ENCODE measurements at regions not wholly inside any gene's neighbourhood (a gene's known extent, or its start where the extent isn't known, plus 50 kb on each side); places are given as distances from the start of the nearest gene placed in this dataset.

DNA sequence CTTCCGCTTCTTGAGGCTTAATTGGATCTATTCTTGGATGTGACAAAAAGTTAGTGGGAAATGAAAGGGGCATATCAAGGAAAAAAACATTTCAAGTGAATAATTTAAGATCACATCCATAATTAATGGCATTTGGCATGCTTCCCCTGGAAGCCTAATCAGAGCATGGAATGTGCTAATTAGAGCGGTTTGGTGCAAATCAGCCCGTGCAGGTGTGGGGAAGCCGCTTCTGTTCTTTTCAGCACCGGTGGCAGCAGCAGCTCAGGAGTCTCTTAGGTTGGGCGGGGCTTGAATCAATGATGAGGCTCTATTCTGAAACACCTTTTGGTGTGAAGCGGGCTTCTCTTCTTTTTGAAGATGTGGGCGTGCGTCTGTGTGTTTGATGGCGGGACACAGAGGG lies 301.2 kb downstream of the LRFN2 start:
- H3K36me3 ChIP-seq (replicated peaks; ENCODE audit: insufficient read depth, low read depth) = no peaks in the 10 kb centered on the region
- H2AFZ ChIP-seq = no peak overlapping the region
- WGBS (ENCODE audit: low lambda C conversion rate, missing lambda C conversion rate) = 26% methylated on average over 10 of the region's 10 CpGs
- no peak overlapping the region for H3K4me3 ChIP-seq
- H4K20me1 ChIP-seq (ENCODE audit: insufficient read depth, poor library complexity, severe bottlenecking) = no peaks in the 10 kb centered on the region
- DNase-seq (ENCODE audit: low spot score) = no peak
- no peak overlapping the region for H3K4me2 ChIP-seq
- H3K27ac ChIP-seq = no peak overlapping the region
- peaks cover 25% of the 10 kb centered on the region for H3K27me3 ChIP-seq
- H3K4me1 ChIP-seq (ENCODE audit: insufficient read depth) = no peaks in the 10 kb centered on the region
- no peaks in the 10 kb centered on the region for H3K9me3 ChIP-seq (ENCODE audit: low read depth)
- no peaks in the 10 kb centered on the region for H3K79me2 ChIP-seq
- no peak for TF ChIP-seq EZH2 (IDR thresholded peaks at IDR 0.05; ENCODE audit: borderline replicate concordance)
- no peak for TF ChIP-seq EZH2phosphoT487 (IDR thresholded peaks at IDR 0.05; ENCODE audit: low read depth, severe bottlenecking, unreplicated experiment)
- TF ChIP-seq, protein P1, sequence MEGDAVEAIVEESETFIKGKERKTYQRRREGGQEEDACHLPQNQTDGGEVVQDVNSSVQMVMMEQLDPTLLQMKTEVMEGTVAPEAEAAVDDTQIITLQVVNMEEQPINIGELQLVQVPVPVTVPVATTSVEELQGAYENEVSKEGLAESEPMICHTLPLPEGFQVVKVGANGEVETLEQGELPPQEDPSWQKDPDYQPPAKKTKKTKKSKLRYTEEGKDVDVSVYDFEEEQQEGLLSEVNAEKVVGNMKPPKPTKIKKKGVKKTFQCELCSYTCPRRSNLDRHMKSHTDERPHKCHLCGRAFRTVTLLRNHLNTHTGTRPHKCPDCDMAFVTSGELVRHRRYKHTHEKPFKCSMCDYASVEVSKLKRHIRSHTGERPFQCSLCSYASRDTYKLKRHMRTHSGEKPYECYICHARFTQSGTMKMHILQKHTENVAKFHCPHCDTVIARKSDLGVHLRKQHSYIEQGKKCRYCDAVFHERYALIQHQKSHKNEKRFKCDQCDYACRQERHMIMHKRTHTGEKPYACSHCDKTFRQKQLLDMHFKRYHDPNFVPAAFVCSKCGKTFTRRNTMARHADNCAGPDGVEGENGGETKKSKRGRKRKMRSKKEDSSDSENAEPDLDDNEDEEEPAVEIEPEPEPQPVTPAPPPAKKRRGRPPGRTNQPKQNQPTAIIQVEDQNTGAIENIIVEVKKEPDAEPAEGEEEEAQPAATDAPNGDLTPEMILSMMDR (IDR thresholded peaks at IDR 0.05; ENCODE audit: poor library complexity) = no peak
- H3K9me2 ChIP-seq (replicated peaks; ENCODE audit: insufficient read depth) = no peaks in the 10 kb centered on the region

DNA sequence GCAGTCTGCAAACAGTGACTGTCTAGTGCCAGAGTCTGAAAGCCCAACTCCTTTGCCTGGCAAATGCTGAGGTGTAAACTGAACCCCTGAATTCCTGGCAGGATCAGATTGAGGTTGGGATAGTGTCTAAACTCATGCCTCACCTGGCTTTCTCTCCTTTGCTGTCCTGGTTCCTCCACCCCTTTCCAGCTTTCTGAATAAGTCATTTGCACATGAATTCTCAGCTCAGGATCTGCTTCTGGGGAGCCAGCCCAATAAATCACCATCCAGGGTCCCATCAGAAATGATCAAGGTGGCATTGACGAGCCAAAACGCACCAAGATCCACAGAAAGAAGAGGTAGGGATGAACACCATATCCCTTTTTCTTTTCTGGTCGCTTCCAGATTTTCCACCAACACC lies 301.6 kb downstream of the LRFN2 start:
- Histone ChIP-seq H3K79me2 (no peaks in the 10 kb centered on the region), H3K27ac (no peak overlapping the region), H3K27me3 (peaks cover 25% of the 10 kb centered on the region), H3K4me1 (ENCODE audit: insufficient read depth) (no peaks in the 10 kb centered on the region), H3K36me3 (replicated peaks; ENCODE audit: insufficient read depth, low read depth) (no peaks in the 10 kb centered on the region), H3K9me2 (replicated peaks; ENCODE audit: insufficient read depth) (no peaks in the 10 kb centered on the region), H3K4me3 (no peak overlapping the region), H3K4me2 (no peak overlapping the region), H4K20me1 (ENCODE audit: insufficient read depth, poor library complexity, severe bottlenecking) (no peaks in the 10 kb centered on the region), H3K9me3 (ENCODE audit: low read depth) (no peaks in the 10 kb centered on the region), H2AFZ (no peak overlapping the region)
- DNase-seq (ENCODE audit: low spot score) = no peak
- TF ChIP-seq, protein P1 (IDR thresholded peaks at IDR 0.05; ENCODE audit: poor library complexity) = no peak
- WGBS (ENCODE audit: low lambda C conversion rate, missing lambda C conversion rate) = 71% methylated on average over 3 of the region's 3 CpGs

DNA sequence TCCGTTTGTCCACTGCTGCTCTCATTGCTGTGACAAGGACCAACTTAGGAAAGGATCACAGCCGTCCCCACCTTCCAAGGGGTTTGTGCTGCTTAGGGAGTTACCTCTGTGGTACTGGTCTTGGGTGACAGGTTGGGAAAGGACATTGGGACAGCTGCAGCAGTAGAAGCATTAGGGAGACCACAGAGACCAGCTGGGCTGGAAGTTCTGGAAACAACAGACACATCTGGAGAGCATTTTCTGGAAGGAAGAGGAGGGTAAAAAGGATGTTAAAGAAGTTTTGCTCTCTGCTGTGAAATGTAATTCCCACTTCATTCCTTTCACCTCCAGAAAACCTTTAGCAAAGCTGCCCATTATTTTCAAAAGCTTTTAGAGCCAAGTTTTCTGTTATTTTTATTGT lies 304.2 kb downstream of the LRFN2 start:
- no peaks in the 10 kb centered on the region for H3K79me2 ChIP-seq
- TF ChIP-seq EZH2phosphoT487 (IDR thresholded peaks at IDR 0.05; ENCODE audit: low read depth, severe bottlenecking, unreplicated experiment) (no peak), EZH2 (IDR thresholded peaks at IDR 0.05; ENCODE audit: borderline replicate concordance) (no peak)
- TF ChIP-seq, protein P1 (IDR thresholded peaks at IDR 0.05; ENCODE audit: poor library complexity) = no peak
- H3K27ac ChIP-seq = no peak overlapping the region
- H3K9me3 ChIP-seq (ENCODE audit: low read depth) = no peaks in the 10 kb centered on the region
- no peaks in the 10 kb centered on the region for H3K4me1 ChIP-seq (ENCODE audit: insufficient read depth)
- peaks cover 25% of the 10 kb centered on the region for H3K27me3 ChIP-seq
- H3K4me3 ChIP-seq = no peak overlapping the region
- H3K36me3 ChIP-seq (replicated peaks; ENCODE audit: insufficient read depth, low read depth) = no peaks in the 10 kb centered on the region
- no peak for DNase-seq (ENCODE audit: low spot score)
- no peak overlapping the region for H2AFZ ChIP-seq
- H3K4me2 ChIP-seq = no peak overlapping the region
- WGBS (ENCODE audit: low lambda C conversion rate, missing lambda C conversion rate) = 71% methylated on average over 2 of the region's 2 CpGs
- no peaks in the 10 kb centered on the region for H3K9me2 ChIP-seq (replicated peaks; ENCODE audit: insufficient read depth)
- H4K20me1 ChIP-seq (ENCODE audit: insufficient read depth, poor library complexity, severe bottlenecking) = no peaks in the 10 kb centered on the region

DNA sequence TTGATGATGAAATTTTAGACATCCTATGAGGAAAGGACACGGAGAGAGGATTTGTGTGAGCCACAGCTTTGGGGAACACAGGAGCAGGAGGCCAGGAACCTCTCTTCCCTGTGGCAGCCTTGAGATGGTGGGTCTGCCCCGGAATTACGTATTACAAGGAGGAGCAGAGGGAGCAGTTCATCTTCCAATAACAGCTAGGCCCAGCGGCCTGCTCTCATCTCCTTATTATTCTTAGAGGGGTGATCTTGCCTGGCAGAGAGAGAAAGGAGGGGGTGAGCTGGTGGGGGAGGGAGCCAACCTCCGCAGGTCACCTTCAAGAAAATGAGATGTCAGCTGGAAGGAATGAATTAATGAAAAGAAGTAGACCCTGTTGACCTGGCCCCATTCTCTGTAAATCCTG lies 305.8 kb downstream of the LRFN2 start:
- no peak overlapping the region for H3K4me3 ChIP-seq
- H3K27me3 ChIP-seq = peaks cover 17% of the 10 kb centered on the region
- no peak for DNase-seq (ENCODE audit: low spot score)
- no peaks in the 10 kb centered on the region for H4K20me1 ChIP-seq (ENCODE audit: insufficient read depth, poor library complexity, severe bottlenecking)
- H3K36me3 ChIP-seq (replicated peaks; ENCODE audit: insufficient read depth, low read depth) = no peaks in the 10 kb centered on the region
- WGBS (ENCODE audit: low lambda C conversion rate, missing lambda C conversion rate) = 88% methylated on average over 5 of the region's 5 CpGs
- H3K4me1 ChIP-seq (ENCODE audit: insufficient read depth) = no peaks in the 10 kb centered on the region
- no peaks in the 10 kb centered on the region for H3K79me2 ChIP-seq
- H3K27ac ChIP-seq = no peak overlapping the region
- no peak overlapping the region for H2AFZ ChIP-seq
- TF ChIP-seq EZH2phosphoT487 (IDR thresholded peaks at IDR 0.05; ENCODE audit: low read depth, severe bottlenecking, unreplicated experiment) (no peak), EZH2 (IDR thresholded peaks at IDR 0.05; ENCODE audit: borderline replicate concordance) (no peak)
- TF ChIP-seq, protein P1 (IDR thresholded peaks at IDR 0.05; ENCODE audit: poor library complexity) = no peak
- H3K9me3 ChIP-seq (ENCODE audit: low read depth) = no peaks in the 10 kb centered on the region
- H3K9me2 ChIP-seq (replicated peaks; ENCODE audit: insufficient read depth) = no peaks in the 10 kb centered on the region
- H3K4me2 ChIP-seq = no peak overlapping the region
